ENCODE measurements at regions not wholly inside any gene's neighbourhood (a gene's known extent, or its start where the extent isn't known, plus 50 kb on each side); places are given as distances from the start of the nearest gene placed in this dataset.
"Not testable (repeated sequence)": the region's sequence is repeated elsewhere in the genome, so short reads cannot be mapped to it uniquely, and the experiment has no call there.

- ATAC-seq (no peak), DNase-seq (no peak)
- no peak for TF ChIP-seq POLR2A (IDR thresholded peaks at IDR 0.05)
- TF ChIP-seq, protein P1, sequence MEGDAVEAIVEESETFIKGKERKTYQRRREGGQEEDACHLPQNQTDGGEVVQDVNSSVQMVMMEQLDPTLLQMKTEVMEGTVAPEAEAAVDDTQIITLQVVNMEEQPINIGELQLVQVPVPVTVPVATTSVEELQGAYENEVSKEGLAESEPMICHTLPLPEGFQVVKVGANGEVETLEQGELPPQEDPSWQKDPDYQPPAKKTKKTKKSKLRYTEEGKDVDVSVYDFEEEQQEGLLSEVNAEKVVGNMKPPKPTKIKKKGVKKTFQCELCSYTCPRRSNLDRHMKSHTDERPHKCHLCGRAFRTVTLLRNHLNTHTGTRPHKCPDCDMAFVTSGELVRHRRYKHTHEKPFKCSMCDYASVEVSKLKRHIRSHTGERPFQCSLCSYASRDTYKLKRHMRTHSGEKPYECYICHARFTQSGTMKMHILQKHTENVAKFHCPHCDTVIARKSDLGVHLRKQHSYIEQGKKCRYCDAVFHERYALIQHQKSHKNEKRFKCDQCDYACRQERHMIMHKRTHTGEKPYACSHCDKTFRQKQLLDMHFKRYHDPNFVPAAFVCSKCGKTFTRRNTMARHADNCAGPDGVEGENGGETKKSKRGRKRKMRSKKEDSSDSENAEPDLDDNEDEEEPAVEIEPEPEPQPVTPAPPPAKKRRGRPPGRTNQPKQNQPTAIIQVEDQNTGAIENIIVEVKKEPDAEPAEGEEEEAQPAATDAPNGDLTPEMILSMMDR (IDR thresholded peaks at IDR 0.05 in 4 of 5, conservative IDR thresholded peaks at IDR 0.05 in 1 of 5) = no peak
- Histone ChIP-seq H3K4me1 (no peaks in the 10 kb centered on the region), H3K4me3 (no peak overlapping the region), H3K27ac (no peak overlapping the region), H3K36me3 (no peaks in the 10 kb centered on the region), H3K27me3 (no peaks in the 10 kb centered on the region), H3K9me3 (no peaks in the 10 kb centered on the region)
- intact Hi-C loops (cut with DNase I; ENCODE audit: low total_unique reads) (no loop called here), in situ Hi-C loops (cut with MboI; ENCODE audit: low sequenced_read_pairs in 4 of 4) (no loop called here)
Measured at GRCh38 chr4:174053895-174054294, 229.6 kb downstream of the FBXO8 start.

DNA sequence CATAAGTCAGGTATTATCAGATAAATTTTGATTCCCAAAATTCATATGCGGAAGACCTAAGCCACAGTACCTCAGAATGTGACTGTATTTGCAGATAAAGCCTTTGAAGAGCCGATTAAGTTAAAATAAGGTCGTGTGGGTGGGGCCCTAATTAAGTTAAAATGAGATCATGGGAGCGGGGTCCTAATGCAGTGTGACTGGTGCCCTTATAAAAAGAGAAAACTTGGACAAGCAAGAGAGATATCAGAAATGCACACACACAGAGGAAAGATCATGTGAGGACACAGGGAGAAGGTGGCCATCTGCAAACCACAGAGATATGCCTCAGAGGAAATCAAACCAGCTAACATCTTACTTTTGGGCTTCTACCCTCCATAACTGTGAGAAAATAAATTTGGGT, 236.1 kb downstream of the FBXO8 start:
- no peaks in the 10 kb centered on the region for H3K36me3 ChIP-seq
- intact Hi-C loops (cut with DNase I; ENCODE audit: low total_unique reads) = no loop called here

GRCh38 chr4:174045829-174046228, 237.6 kb downstream of the FBXO8 start:
- DNase-seq; ATAC-seq; H3K4me1 ChIP-seq; intact Hi-C loops (cut with DNase I; ENCODE audit: low total_unique reads); H3K27me3 ChIP-seq; in situ Hi-C loops (cut with MboI; ENCODE audit: low sequenced_read_pairs in 4 of 4); H3K27ac ChIP-seq; H3K9me3 ChIP-seq; H3K36me3 ChIP-seq; H3K4me3 ChIP-seq: not testable (repeated sequence)

More for the DNA sequence above, 236.1 kb downstream of the FBXO8 start:
- TF ChIP-seq, protein P1 (IDR thresholded peaks at IDR 0.05 in 4 of 5, conservative IDR thresholded peaks at IDR 0.05 in 1 of 5) = no peak
- TF ChIP-seq POLR2A (IDR thresholded peaks at IDR 0.05) = no peak
- Histone ChIP-seq H3K27ac (no peak overlapping the region), H3K4me3 (no peak overlapping the region), H3K27me3 (no peaks in the 10 kb centered on the region), H3K4me1 (no peaks in the 10 kb centered on the region), H3K9me3 (no peaks in the 10 kb centered on the region)
- no peak for DNase-seq
- no peak for ATAC-seq
- in situ Hi-C loops (cut with MboI; ENCODE audit: low sequenced_read_pairs in 4 of 4) = no loop called here

DNA sequence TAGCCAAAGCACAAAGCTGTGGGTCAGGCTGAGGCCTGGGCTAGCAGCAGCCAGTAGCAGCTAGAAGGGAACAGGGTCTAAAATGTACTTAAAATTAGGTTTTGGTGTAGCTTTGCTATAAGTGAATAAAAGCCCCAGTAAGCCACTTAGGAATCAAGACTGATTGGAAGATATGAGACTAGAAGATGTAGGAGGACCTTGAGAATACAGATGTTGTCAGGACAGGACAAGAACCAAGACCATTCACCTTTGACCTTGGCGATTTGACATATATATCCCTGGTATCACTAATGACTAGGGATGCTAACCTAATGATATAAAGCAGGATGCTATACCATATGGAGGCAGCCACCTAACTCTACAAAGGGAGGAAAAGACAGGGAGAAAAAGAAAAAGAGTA, 238.1 kb downstream of the FBXO8 start:
- Histone ChIP-seq H3K36me3 (no peaks in the 10 kb centered on the region), H3K9me3 (no peaks in the 10 kb centered on the region), H3K4me1 (no peaks in the 10 kb centered on the region), H3K27me3 (no peaks in the 10 kb centered on the region), H3K27ac (no peak overlapping the region), H3K4me3 (no peak overlapping the region)
- ATAC-seq (no peak), DNase-seq (no peak)
- in situ Hi-C loops (cut with MboI; ENCODE audit: low sequenced_read_pairs in 4 of 4) (no loop called here), intact Hi-C loops (cut with DNase I; ENCODE audit: low total_unique reads) (no loop called here)
- TF ChIP-seq POLR2A (IDR thresholded peaks at IDR 0.05) = no peak
- TF ChIP-seq, protein P1 (IDR thresholded peaks at IDR 0.05 in 4 of 5, conservative IDR thresholded peaks at IDR 0.05 in 1 of 5) = no peak

DNA sequence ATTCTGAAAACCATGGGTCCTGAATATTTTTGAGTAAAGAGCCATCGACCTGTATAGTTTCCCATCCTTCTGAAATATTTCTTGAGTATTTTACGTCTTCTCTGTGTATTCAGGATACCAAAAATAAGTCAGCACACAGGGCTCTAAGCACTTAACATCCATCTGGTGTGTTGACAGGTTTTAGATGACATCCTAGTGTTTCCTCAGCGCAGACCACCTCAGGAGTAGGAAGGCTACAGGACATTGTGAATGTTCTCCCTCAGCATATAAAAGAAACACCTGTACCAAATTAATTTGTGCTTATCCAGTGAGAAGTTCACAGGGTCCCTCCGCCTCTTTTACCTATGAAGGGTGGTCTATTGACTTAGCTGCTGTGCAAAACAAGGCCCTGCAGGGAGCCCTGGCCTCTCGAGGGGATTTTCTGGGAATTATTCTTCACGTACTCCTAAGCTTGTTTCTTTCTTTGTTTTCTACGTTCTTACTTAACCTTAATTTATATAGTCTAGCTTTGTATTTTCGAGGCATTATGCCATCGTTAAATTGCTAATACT, 241.8 kb downstream of the FBXO8 start:
- TF ChIP-seq, protein P1 (IDR thresholded peaks at IDR 0.05 in 4 of 5, conservative IDR thresholded peaks at IDR 0.05 in 1 of 5) = no peak
- no peak for TF ChIP-seq POLR2A (IDR thresholded peaks at IDR 0.05)
- H3K36me3 ChIP-seq = no peaks in the 10 kb centered on the region
- H3K4me1 ChIP-seq = no peaks in the 10 kb centered on the region
- in situ Hi-C loops (cut with MboI; ENCODE audit: low sequenced_read_pairs in 4 of 4) (no loop called here), intact Hi-C loops (cut with DNase I; ENCODE audit: low total_unique reads) (no loop called here)
- H3K9me3 ChIP-seq = no peaks in the 10 kb centered on the region
- ATAC-seq (no peak), DNase-seq (no peak)
- no peak overlapping the region for H3K4me3 ChIP-seq
- H3K27me3 ChIP-seq = no peaks in the 10 kb centered on the region
- no peak overlapping the region for H3K27ac ChIP-seq
